SK-N-SH (cell line): ENCODE measurements at regions not wholly inside any gene's neighbourhood (a gene's known extent, or its start where the extent isn't known, plus 50 kb on each side); places are given as distances from the start of the nearest gene placed in this dataset.

Source experiments
- CTCF ChIA-PET: fragments of 300-600, 350-600 bp; formaldehyde crosslinking; extraction: SDS; loops from one replicate; lab custom pipeline; 2021; lab: Yijun Ruan, JAX
- POLR2A ChIA-PET: fragments of 350-600 bp; sonication (Branson Sonifier 250); formaldehyde crosslinking; extraction: SDS; loops from one replicate; lab custom pipeline; 2020; ENCODE audit warnings: antibody characterized with exemption, inconsistent platforms; lab: Yijun Ruan, JAX
- DNase-seq: peaks from one replicate; pipeline ENCODE4 v3.0.0; 2012
- H2AFZ ChIP-seq: fragments of 200-600 bp; sonication (generic); 2 replicates; pipeline ENCODE4 v1.8.1; 2016; ENCODE audit warnings: antibody characterized with exemption, mild to moderate bottlenecking, low read depth
- H3F3A ChIP-seq: fragments of 200-600 bp; sonication (generic); replicated peaks from 2 replicates; pipeline ENCODE3; 2016; ENCODE audit warnings: antibody characterized with exemption, mild to moderate bottlenecking; ENCODE audit not compliant: insufficient read depth
- H3K27ac ChIP-seq, 2 experiments: fragments of 200-500 bp in 1 of 2; fragments of 200-600 bp in 1 of 2; sonication (Bioruptor generic) in 1 of 2; sonication (generic), shearing (Covaris generic) in 1 of 2; 2 replicates each; pipeline versions ENCODE4 v1.5.1 to v1.6.1; 2014 to 2016; ENCODE audit warnings: low read depth in 2 of 2, inconsistent platforms in 1 of 2, low read length in 1 of 2, mild to moderate bottlenecking in 1 of 2, mixed read lengths in 1 of 2
- H3K27me3 ChIP-seq: fragments of 200-600 bp; sonication (generic), shearing (Covaris generic); 2 replicates; pipeline ENCODE4 v1.6.1; 2016; ENCODE audit warnings: mixed run types; ENCODE audit not compliant: insufficient read depth
- H3K36me3 ChIP-seq, 2 experiments: fragments of 200-500 bp in 1 of 2; fragments of 200-600 bp in 1 of 2; sonication (Bioruptor generic) in 1 of 2; sonication (generic) in 1 of 2; replicated peaks in 1 of 2; 2 replicates each; pipeline versions ENCODE3 to v1.5.1; 2014 to 2016; ENCODE audit warnings: low read length in 1 of 2, mild to moderate bottlenecking in 1 of 2; ENCODE audit not compliant: insufficient read depth in 2 of 2, control insufficient read depth in 1 of 2
- H3K4me1 ChIP-seq, 2 experiments: fragments of 200-500 bp in 1 of 2; fragments of 200-600 bp in 1 of 2; sonication (Bioruptor generic) in 1 of 2; sonication (generic), shearing (Covaris generic) in 1 of 2; 2 replicates each; pipeline versions ENCODE4 v1.5.1 to v1.6.1; 2014 to 2016; ENCODE audit warnings: low read depth in 1 of 2, low read length in 1 of 2, mixed run types in 1 of 2; ENCODE audit not compliant: insufficient read depth in 2 of 2, control insufficient read depth in 1 of 2
- H3K4me2 ChIP-seq: fragments of 200-600 bp; sonication (generic), shearing (Covaris generic); 2 replicates; pipeline ENCODE4 v1.6.1; 2017; ENCODE audit warnings: mixed run types
- H3K4me3 ChIP-seq, 2 experiments: fragments of 200-500 bp in 1 of 2; fragments of 200-600 bp in 1 of 2; sonication (Bioruptor generic) in 1 of 2; sonication (generic), shearing (Covaris generic) in 1 of 2; 2 replicates each; pipeline versions ENCODE4 v1.5.1 to v1.8.1; 2014 to 2016; ENCODE audit warnings: low read depth in 2 of 2, inconsistent platforms in 1 of 2, low read length in 1 of 2, mild to moderate bottlenecking in 1 of 2, mixed read lengths in 1 of 2, moderate library complexity in 1 of 2
- H3K79me2 ChIP-seq: fragments of 200-600 bp; sonication (generic); 2 replicates; pipeline ENCODE4 v1.8.1; 2017; ENCODE audit warnings: mild to moderate bottlenecking; ENCODE audit not compliant: insufficient read depth
- H3K9ac ChIP-seq: fragments of 200-600 bp; sonication (generic); 2 replicates; pipeline ENCODE4 v1.6.1; 2017; ENCODE audit warnings: mixed run types
- H3K9me2 ChIP-seq: fragments of 200-600 bp; sonication (generic); 2 replicates; pipeline ENCODE4 v1.6.1; 2017; ENCODE audit warnings: mixed run types
- H3K9me3 ChIP-seq: fragments of 200-600 bp; sonication (generic); 2 replicates; pipeline ENCODE4 v1.6.1; 2017; ENCODE audit warnings: mixed run types, mild to moderate bottlenecking, moderate library complexity
- H4K20me1 ChIP-seq: fragments of 200-600 bp; sonication (generic); 2 replicates; pipeline ENCODE4 v1.6.1; 2017; ENCODE audit warnings: mild to moderate bottlenecking, mixed run types; ENCODE audit not compliant: insufficient read depth
- CTCF ChIP-seq: fragments of 200-600 bp; sonication (generic); IDR thresholded peaks from 2 replicates; pipeline ENCODE4 v1.6.1; 2017; ENCODE audit warnings: antibody characterized with exemption, mild to moderate bottlenecking, moderate library complexity
- FOXJ3 ChIP-seq: sonication (generic); formaldehyde crosslinking; IDR thresholded peaks from 2 replicates; pipeline ENCODE4 v1.5.1; 2020; ENCODE audit warnings: mild to moderate bottlenecking, missing genetic modification reagents
- FOXM1 ChIP-seq: IDR thresholded peaks from 2 replicates; pipeline ENCODE4 v1.4.0; 2012; ENCODE audit warnings: low read depth, mild to moderate bottlenecking
- GATA2 ChIP-seq: sonication (generic); formaldehyde crosslinking; IDR thresholded peaks from 2 replicates; pipeline ENCODE4 v1.5.0; 2020; ENCODE audit warnings: mild to moderate bottlenecking, missing genetic modification reagents
- JUND ChIP-seq: IDR thresholded peaks from 2 replicates; pipeline ENCODE4 v1.4.0; 2012
- MEF2A ChIP-seq: IDR thresholded peaks from 2 replicates; pipeline ENCODE4 v1.4.0; 2012; ENCODE audit warnings: low read depth, borderline replicate concordance
- NFIC ChIP-seq: IDR thresholded peaks from 2 replicates; pipeline ENCODE4 v1.4.0; 2012; ENCODE audit warnings: borderline replicate concordance
- NRF1 ChIP-seq: IDR thresholded peaks from 2 replicates; pipeline ENCODE4 v1.6.1; 2012; ENCODE audit warnings: low read depth, mild to moderate bottlenecking, low read length
- RAD21 ChIP-seq: IDR thresholded peaks from 2 replicates; pipeline ENCODE4 v1.6.1; 2012; ENCODE audit warnings: mild to moderate bottlenecking, low read length
- REST ChIP-seq: IDR thresholded peaks from 2 replicates; pipeline ENCODE4 v1.6.1; 2012; ENCODE audit warnings: mild to moderate bottlenecking, low read depth, low read length, moderate library complexity
- RFX5 ChIP-seq: IDR thresholded peaks from 2 replicates; pipeline ENCODE4 v1.6.1; 2012; ENCODE audit warnings: mild to moderate bottlenecking, improper control_type of control experiment, low read length
- RXRA ChIP-seq: IDR thresholded peaks from 2 replicates; pipeline ENCODE4 v1.4.0; 2012; ENCODE audit warnings: low read depth, mild to moderate bottlenecking, borderline replicate concordance
- SMC3 ChIP-seq: IDR thresholded peaks from 2 replicates; pipeline ENCODE4 v1.6.1; 2012; ENCODE audit warnings: low read depth, low read length, improper control_type of control experiment
- TEAD4 ChIP-seq: IDR thresholded peaks from 2 replicates; pipeline ENCODE4 v1.4.0; 2012; ENCODE audit warnings: mild to moderate bottlenecking, borderline replicate concordance; ENCODE audit not compliant: insufficient read depth
- YY1 ChIP-seq: IDR thresholded peaks from 2 replicates; pipeline ENCODE4 v1.4.0; 2012; ENCODE audit warnings: low read depth, mild to moderate bottlenecking
- WGBS: methylation state at CpG from one replicate; pipeline ENCODE4 v1.1.6; 2017; ENCODE audit warnings: low lambda C conversion rate; 5-methylcytosine and 5-hydroxymethylcytosine counted together
- TF ChIP-seq, protein P1 (sequence below): IDR thresholded peaks from 2 replicates; pipeline ENCODE4 v1.4.0; 2012; ENCODE audit warnings: low read depth
- TF ChIP-seq, protein P2 (sequence below): fragments of 150-350 bp; IDR thresholded peaks from 2 replicates; pipeline ENCODE4 v1.6.1; 2016; ENCODE audit warnings: mild to moderate bottlenecking, low read depth, low read length

GRCh38 chr4:166323250-166323649 is 450.2 kb downstream of the TLL1 start:
- no peaks in the 10 kb centered on the region for H3K27me3 ChIP-seq
- no peaks in the 10 kb centered on the region; the same call in none of the 2 replicates for H3K9me3 ChIP-seq
- DNase-seq = no peak
- 0 out of 4 replicates have a peak, but pooled peaks cover 0 to 6% of the 10 kb centered on the region in 2 experiments for H3K4me1 ChIP-seq
- WGBS = 36% methylated on average over 2 of the region's 2 CpGs
- no peaks in the 10 kb centered on the region for H4K20me1 ChIP-seq
- no peaks in the 10 kb centered on the region for H3K9me2 ChIP-seq
- no peak for TF ChIP-seq FOXJ3 (CRISPR knock-in tag)
- no peak for TF ChIP-seq RXRA
- no peak for TF ChIP-seq NFIC
- H2AFZ ChIP-seq = no peak overlapping the region
- no peak overlapping the region for H3K4me3 ChIP-seq
- ChIA-PET POLR2A (no interaction called here), CTCF (interaction anchor here (0.7 kb wide), 1 partner anchor 271 kb away, joined by 4 read pairs; no protein-coding TSS in a partner anchor)
- peaks cover 21% of the 10 kb centered on the region for H3F3A ChIP-seq
- no peak overlapping the region for H3K4me2 ChIP-seq
- no peaks in the 10 kb centered on the region for H3K79me2 ChIP-seq
- H3K36me3 ChIP-seq = no peaks in the 10 kb centered on the region
- H3K27ac ChIP-seq = no peak overlapping the region
- H3K9ac ChIP-seq = no peak overlapping the region

GRCh38 chr4:166324321-166324720 is 451.3 kb downstream of the TLL1 start:
- Histone ChIP-seq H3K27me3 (no peaks in the 10 kb centered on the region), H4K20me1 (no peaks in the 10 kb centered on the region), H3K9me3 (no peaks in the 10 kb centered on the region; the same call in none of the 2 replicates), H3K4me1 (0 out of 4 replicates have a peak, but pooled peaks cover 0 to 6% of the 10 kb centered on the region in 2 experiments), H3F3A (peaks cover 17% of the 10 kb centered on the region), H3K9ac (no peak overlapping the region), H3K79me2 (no peaks in the 10 kb centered on the region), H2AFZ (no peak overlapping the region), H3K9me2 (no peaks in the 10 kb centered on the region), H3K4me3 (no peak overlapping the region; a peak in 1 of 4 replicates), H3K27ac (no peak overlapping the region), H3K4me2 (no peak overlapping the region), H3K36me3 (no peaks in the 10 kb centered on the region)
- TF ChIP-seq FOXM1 = no peak
- no peak for TF ChIP-seq YY1
- peak; percentile 24; the same call in 1 of the 2 replicates for TF ChIP-seq SMC3
- TF ChIP-seq RAD21 = peak; percentile 45
- no peak for TF ChIP-seq MEF2A
- no peak for TF ChIP-seq TEAD4
- TF ChIP-seq REST = no peak
- TF ChIP-seq, protein P1, sequence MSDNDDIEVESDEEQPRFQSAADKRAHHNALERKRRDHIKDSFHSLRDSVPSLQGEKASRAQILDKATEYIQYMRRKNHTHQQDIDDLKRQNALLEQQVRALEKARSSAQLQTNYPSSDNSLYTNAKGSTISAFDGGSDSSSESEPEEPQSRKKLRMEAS = no peak
- TF ChIP-seq, protein P2, sequence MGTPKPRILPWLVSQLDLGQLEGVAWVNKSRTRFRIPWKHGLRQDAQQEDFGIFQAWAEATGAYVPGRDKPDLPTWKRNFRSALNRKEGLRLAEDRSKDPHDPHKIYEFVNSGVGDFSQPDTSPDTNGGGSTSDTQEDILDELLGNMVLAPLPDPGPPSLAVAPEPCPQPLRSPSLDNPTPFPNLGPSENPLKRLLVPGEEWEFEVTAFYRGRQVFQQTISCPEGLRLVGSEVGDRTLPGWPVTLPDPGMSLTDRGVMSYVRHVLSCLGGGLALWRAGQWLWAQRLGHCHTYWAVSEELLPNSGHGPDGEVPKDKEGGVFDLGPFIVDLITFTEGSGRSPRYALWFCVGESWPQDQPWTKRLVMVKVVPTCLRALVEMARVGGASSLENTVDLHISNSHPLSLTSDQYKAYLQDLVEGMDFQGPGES = no peak
- peak; percentile 48 for TF ChIP-seq CTCF
- no peak for TF ChIP-seq NRF1
- no peak for TF ChIP-seq RFX5
- no peak for TF ChIP-seq JUND
- TF ChIP-seq GATA2 (CRISPR knock-in tag) = no peak
- 65% methylated on average over 4 of the region's 4 CpGs for WGBS
- ChIA-PET CTCF (interaction anchor here (1.2 kb wide), 1 partner anchor 9 kb away, joined by 3 read pairs; no protein-coding TSS in a partner anchor), POLR2A (no interaction called here)
- peak; percentile 3 for DNase-seq
